Neuronal stem cell (in vitro differentiated cells): ENCODE measurements at regions not wholly inside any gene's neighbourhood (a gene's known extent, or its start where the extent isn't known, plus 50 kb on each side); places are given as distances from the start of the nearest gene placed in this dataset.
"Not testable (repeated sequence)": the region's sequence is repeated elsewhere in the genome, so short reads cannot be mapped to it uniquely, and the experiment has no call there.

Source experiments
- DNase-seq: peaks from one replicate; pipeline ENCODE4 v3.0.0-alpha.2; 2013; ENCODE audit warnings: low spot score
- H2AFZ ChIP-seq: one replicate; pipeline ENCODE4 v1.6.1; 2013; ENCODE audit warnings: mild to moderate bottlenecking, low read length, inconsistent platforms
- H2AK5ac ChIP-seq: 2 replicates; pipeline ENCODE4 v1.6.1; 2013; ENCODE audit warnings: low read depth, mild to moderate bottlenecking, inconsistent platforms, low read length, moderate library complexity, mixed read lengths
- H2BK120ac ChIP-seq: 2 replicates; pipeline ENCODE4 v1.6.1; 2013; ENCODE audit warnings: low read depth, mild to moderate bottlenecking, inconsistent platforms, low read length, moderate library complexity, mixed read lengths
- H2BK12ac ChIP-seq: one replicate; pipeline ENCODE4 v1.6.1; 2013; ENCODE audit warnings: low read length, inconsistent platforms
- H2BK15ac ChIP-seq: 2 replicates; pipeline ENCODE4 v1.6.1; 2013; ENCODE audit warnings: mild to moderate bottlenecking, low read length, inconsistent platforms, mixed read lengths
- H2BK5ac ChIP-seq: one replicate; pipeline ENCODE4 v1.6.1; 2013; ENCODE audit warnings: inconsistent platforms, mild to moderate bottlenecking, low read length, moderate library complexity
- H3K14ac ChIP-seq: one replicate; pipeline ENCODE4 v1.6.1; 2013; ENCODE audit warnings: low read length, inconsistent platforms
- H3K18ac ChIP-seq: 2 replicates; pipeline ENCODE4 v1.6.1; 2013; ENCODE audit warnings: low read length, inconsistent platforms
- H3K23ac ChIP-seq: 2 replicates; pipeline ENCODE4 v1.6.1; 2013; ENCODE audit warnings: low read depth, mild to moderate bottlenecking, mixed read lengths, low read length, inconsistent platforms; ENCODE audit not compliant: poor library complexity
- H3K27ac ChIP-seq: replicated peaks from 3 replicates; pipeline ENCODE4 v1.5.1; 2013; ENCODE audit warnings: low read length, inconsistent platforms
- H3K27me3 ChIP-seq, 3 experiments: 2 replicates each; pipeline ENCODE4 v1.6.1; 2013; ENCODE audit warnings: low read length in 3 of 3, mild to moderate bottlenecking in 2 of 3, inconsistent platforms in 1 of 3, low read depth in 1 of 3, mixed read lengths in 1 of 3, moderate library complexity in 1 of 3; ENCODE audit not compliant: control insufficient read depth in 3 of 3, insufficient read depth in 3 of 3
- H3K36me3 ChIP-seq, 2 donors: replicated peaks in 1 of 2; 2 replicates each; pipeline ENCODE4 v1.6.1; 2013; ENCODE audit warnings: low read length in 2 of 2; ENCODE audit not compliant: control insufficient read depth in 2 of 2, insufficient read depth in 2 of 2
- H3K4ac ChIP-seq: 2 replicates; pipeline ENCODE4 v1.6.1; 2013; ENCODE audit warnings: inconsistent platforms, mild to moderate bottlenecking, low read length, moderate library complexity
- H3K4me1 ChIP-seq, 2 donors: 1 replicate in 1 of 2; 2 replicates in 1 of 2; pipeline ENCODE4 v1.6.1; 2013; ENCODE audit warnings: low read length in 2 of 2, low read depth in 1 of 2; ENCODE audit not compliant: control insufficient read depth in 2 of 2, insufficient read depth in 1 of 2
- H3K4me2 ChIP-seq: one replicate; pipeline ENCODE4 v1.6.1; 2013; ENCODE audit warnings: mild to moderate bottlenecking, low read length, inconsistent platforms; ENCODE audit not compliant: insufficient read depth, poor library complexity, severe bottlenecking
- H3K4me3 ChIP-seq, 2 donors: 2 replicates each; pipeline ENCODE4 v1.5.1; 2013; ENCODE audit warnings: low read length in 2 of 2, mild to moderate bottlenecking in 2 of 2, inconsistent platforms in 1 of 2, moderate library complexity in 1 of 2
- H3K79me1 ChIP-seq: one replicate; pipeline ENCODE4 v1.6.1; 2013; ENCODE audit warnings: low read depth, mild to moderate bottlenecking, inconsistent platforms, low read length, moderate library complexity
- H3K9ac ChIP-seq: one replicate; pipeline ENCODE4 v1.6.1; 2013; ENCODE audit warnings: mild to moderate bottlenecking, low read depth, low read length, inconsistent platforms; ENCODE audit not compliant: poor library complexity
- H3K9me3 ChIP-seq, 2 donors: replicated peaks in 1 of 2; 2 replicates each; pipeline versions ENCODE3 to v1.6.1; 2013; ENCODE audit warnings: low read length in 2 of 2, mild to moderate bottlenecking in 2 of 2, inconsistent platforms in 1 of 2, low read depth in 1 of 2, mixed read lengths in 1 of 2, moderate library complexity in 1 of 2; ENCODE audit not compliant: control insufficient read depth in 2 of 2, insufficient read depth in 1 of 2
- H4K8ac ChIP-seq: one replicate; pipeline ENCODE4 v1.6.1; 2013; ENCODE audit warnings: low read depth, mild to moderate bottlenecking, inconsistent platforms, low read length, moderate library complexity
- H4K91ac ChIP-seq: one replicate; pipeline ENCODE4 v1.6.1; 2013; ENCODE audit warnings: low read length, low read depth, mild to moderate bottlenecking, inconsistent platforms; ENCODE audit not compliant: poor library complexity
- WGBS, 2 donors: extraction: QIAGEN DNeasy Blood & Tissue Kit; methylation state at CpG; one replicate each; pipeline ENCODE4 v1.1.7; 2013; ENCODE audit warnings: missing lambda C conversion rate in 2 of 2, mixed read lengths in 1 of 2; ENCODE audit not compliant: insufficient read length in 2 of 2, insufficient replicate concordance in 1 of 2; ENCODE audit errors: extremely low coverage in 2 of 2; 5-methylcytosine and 5-hydroxymethylcytosine counted together

GRCh38 chr14:30464481-30464880 is 94.5 kb upstream of the G2E3 start:
- no CpG with 5 or more reads among the region's 1 CpG for WGBS, 2 donors
- no peak for DNase-seq
- H3K18ac ChIP-seq, result no peak overlapping the region
- H3K14ac ChIP-seq, result no peak overlapping the region
- H3K4me3 ChIP-seq, result no peak overlapping the region
- no peaks in the 10 kb centered on the region for H3K36me3 ChIP-seq
- no peak overlapping the region for H3K23ac ChIP-seq
- peaks cover 0 to 3% of the 10 kb centered on the region in 2 donors for H3K4me1 ChIP-seq
- no peak overlapping the region for H2BK15ac ChIP-seq
- H3K9ac ChIP-seq, result no peak overlapping the region
- no peak overlapping the region for H2BK5ac ChIP-seq
- no peaks in the 10 kb centered on the region for H3K9me3 ChIP-seq
- H3K79me1 ChIP-seq, result no peaks in the 10 kb centered on the region
- H3K4me2 ChIP-seq, result no peak overlapping the region
- no peak overlapping the region for H3K4ac ChIP-seq
- H3K27me3 ChIP-seq, result peaks cover 0 to 4% (median 0%) of the 10 kb centered on the region in 3 experiments
- no peak overlapping the region for H4K8ac ChIP-seq
- H3K27ac ChIP-seq, result no peak overlapping the region
- H2BK12ac ChIP-seq, result no peak overlapping the region
- H4K91ac ChIP-seq, result no peak overlapping the region
- no peak overlapping the region for H2AK5ac ChIP-seq
- H2BK120ac ChIP-seq, result no peak overlapping the region
- no peak overlapping the region for H2AFZ ChIP-seq

GRCh38 chr14:30468354-30468753 is 90.6 kb upstream of the G2E3 start:
- no CpG with 5 or more reads among the region's 4 CpGs for WGBS, 2 donors
- DNase-seq, result no peak
- Histone ChIP-seq H3K4ac (no peak overlapping the region), H3K79me1 (no peaks in the 10 kb centered on the region), H3K27me3 (no peaks in the 10 kb centered on the region), H3K9me3 (no peaks in the 10 kb centered on the region), H3K36me3 (no peaks in the 10 kb centered on the region), H3K4me3 (no peak overlapping the region), H3K23ac (no peak overlapping the region), H3K18ac (no peak overlapping the region), H3K9ac (no peak overlapping the region), H2AK5ac (no peak overlapping the region), H4K91ac (no peak overlapping the region), H2BK5ac (no peak overlapping the region), H3K27ac (no peak overlapping the region), H2BK15ac (no peak overlapping the region), H3K14ac (no peak overlapping the region), H2BK120ac (no peak overlapping the region), H3K4me2 (no peak overlapping the region), H2AFZ (no peak overlapping the region), H3K4me1 (no peaks in the 10 kb centered on the region), H2BK12ac (no peak overlapping the region), H4K8ac (no peak overlapping the region)

DNA sequence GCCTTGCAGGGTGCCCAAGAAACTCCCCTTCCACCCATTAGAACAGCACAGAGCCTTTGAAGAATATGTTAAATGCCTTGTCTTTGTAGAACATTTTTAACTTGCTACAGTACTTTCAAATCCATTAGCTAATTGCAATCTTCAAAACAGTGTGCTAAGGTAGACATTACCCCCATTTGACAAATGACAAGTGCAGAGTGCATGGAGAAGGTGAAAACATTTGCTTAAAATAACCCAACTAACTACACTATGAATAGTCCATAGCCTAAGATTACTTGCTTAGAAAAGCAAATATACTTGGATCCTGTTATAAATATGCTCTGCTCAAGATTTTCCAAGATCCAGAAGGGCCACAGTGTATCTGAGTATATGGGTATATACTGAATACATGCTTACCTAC is 87.0 kb upstream of the G2E3 start:
- Histone ChIP-seq H2BK5ac (no peak overlapping the region), H3K4me2 (no peak overlapping the region), H4K91ac (no peak overlapping the region), H3K27me3 (no peaks in the 10 kb centered on the region), H3K4ac (no peak overlapping the region), H2AFZ (no peak overlapping the region), H3K4me1 (no peaks in the 10 kb centered on the region), H4K8ac (no peak overlapping the region), H2BK12ac (no peak overlapping the region), H3K23ac (no peak overlapping the region), H3K9ac (no peak overlapping the region), H3K27ac (no peak overlapping the region), H2BK120ac (no peak overlapping the region), H3K14ac (no peak overlapping the region), H3K18ac (no peak overlapping the region), H2AK5ac (no peak overlapping the region), H3K79me1 (no peaks in the 10 kb centered on the region), H2BK15ac (no peak overlapping the region), H3K4me3 (no peak overlapping the region), H3K9me3 (no peaks in the 10 kb centered on the region), H3K36me3 (no peaks in the 10 kb centered on the region)
- no peak for DNase-seq

GRCh38 chr14:30473846-30474696 is 84.9 kb upstream of the G2E3 start:
- not testable (repeated sequence) for H3K27me3 ChIP-seq, H3K27ac ChIP-seq, H3K14ac ChIP-seq, DNase-seq, H4K8ac ChIP-seq, H2AK5ac ChIP-seq, H4K91ac ChIP-seq, H3K4me3 ChIP-seq, H3K79me1 ChIP-seq, H3K4me2 ChIP-seq, H3K9ac ChIP-seq, H3K4me1 ChIP-seq, H3K9me3 ChIP-seq, H3K23ac ChIP-seq, H2BK12ac ChIP-seq, H2AFZ ChIP-seq, H2BK120ac ChIP-seq, H3K4ac ChIP-seq, H3K18ac ChIP-seq, H2BK5ac ChIP-seq, H2BK15ac ChIP-seq, H3K36me3 ChIP-seq
- no CpG with 5 or more reads among the region's 36 CpGs for WGBS, 2 donors
